NCI-H2081 (cell line): ENCODE measurements at regions not wholly inside any gene's neighbourhood (a gene's known extent, or its start where the extent isn't known, plus 50 kb on each side); places are given as distances from the start of the nearest gene placed in this dataset.

Source experiments
- DNase-seq, 2 experiments: peaks; one replicate each; lab custom pipeline; 2025; lab: John Stamatoyannopoulos, UW

GRCh38 chr5:13477118-13477737, 467.3 kb downstream of the DNAH5 start:
- DNase-seq, result no peak

GRCh38 chr5:13472842-13473241, 471.6 kb downstream of the DNAH5 start:
- no peak for DNase-seq

- DNase-seq, result no peak
Observed at GRCh38 chr5:13470975-13471374, 473.5 kb downstream of the DNAH5 start.

GRCh38 chr5:13470263-13470662, 474.2 kb downstream of the DNAH5 start:
- no peak for DNase-seq

GRCh38 chr5:13464532-13465193, 479.8 kb downstream of the DNAH5 start:
- DNase-seq, result no peak

- DNase-seq, result no peak
Observed at GRCh38 chr5:13460587-13460986, 483.9 kb downstream of the DNAH5 start.

GRCh38 chr5:13454050-13454449, 490.4 kb downstream of the DNAH5 start:
- DNase-seq, result no peak

GRCh38 chr5:13448843-13449242, 495.6 kb downstream of the DNAH5 start:
- no peak for DNase-seq

- no peak for DNase-seq
Observed at GRCh38 chr5:13439430-13439829, 505.1 kb downstream of the DNAH5 start.

GRCh38 chr5:13427827-13428557, 516.5 kb downstream of the DNAH5 start:
- DNase-seq, result no peak

GRCh38 chr5:13412040-13412595, 532.4 kb downstream of the DNAH5 start:
- peak in 1 of 2 experiments; percentile 35 for DNase-seq

- DNase-seq, result no peak
Observed at GRCh38 chr5:13408616-13409015, 535.9 kb downstream of the DNAH5 start.

GRCh38 chr5:13403351-13403750, 541.1 kb downstream of the DNAH5 start:
- no peak for DNase-seq

- no peak for DNase-seq
Observed at GRCh38 chr5:13385066-13385465, 559.4 kb downstream of the DNAH5 start.

GRCh38 chr5:13382232-13382631, 562.3 kb downstream of the DNAH5 start:
- no peak for DNase-seq

- no peak for DNase-seq
Observed at GRCh38 chr5:13378091-13378490, 566.4 kb downstream of the DNAH5 start.

GRCh38 chr5:13359344-13359743, 585.1 kb downstream of the DNAH5 start:
- no peak for DNase-seq

GRCh38 chr5:13358342-13358741, 586.1 kb downstream of the DNAH5 start:
- DNase-seq, result no peak

- no peak for DNase-seq
Observed at GRCh38 chr5:13357929-13358328, 586.6 kb downstream of the DNAH5 start.

GRCh38 chr5:13356226-13356625, 588.3 kb downstream of the DNAH5 start:
- no peak for DNase-seq

GRCh38 chr5:13354611-13355010, 589.9 kb downstream of the DNAH5 start:
- DNase-seq, result no peak

- no peak for DNase-seq
Observed at GRCh38 chr5:13350767-13351166, 593.7 kb downstream of the DNAH5 start.

GRCh38 chr5:13348568-13348967, 595.9 kb downstream of the DNAH5 start:
- DNase-seq, result no peak
